Activated CD4-positive, CD25-positive, alpha-beta regulatory T cell (primary cell): ENCODE measurements at regions not wholly inside any gene's neighbourhood (a gene's known extent, or its start where the extent isn't known, plus 50 kb on each side); places are given as distances from the start of the nearest gene placed in this dataset.

Experiments used
- DNase-seq, 4 experiments: peaks; one replicate each; lab custom pipeline; 2025; lab: John Stamatoyannopoulos, UW

DNA sequence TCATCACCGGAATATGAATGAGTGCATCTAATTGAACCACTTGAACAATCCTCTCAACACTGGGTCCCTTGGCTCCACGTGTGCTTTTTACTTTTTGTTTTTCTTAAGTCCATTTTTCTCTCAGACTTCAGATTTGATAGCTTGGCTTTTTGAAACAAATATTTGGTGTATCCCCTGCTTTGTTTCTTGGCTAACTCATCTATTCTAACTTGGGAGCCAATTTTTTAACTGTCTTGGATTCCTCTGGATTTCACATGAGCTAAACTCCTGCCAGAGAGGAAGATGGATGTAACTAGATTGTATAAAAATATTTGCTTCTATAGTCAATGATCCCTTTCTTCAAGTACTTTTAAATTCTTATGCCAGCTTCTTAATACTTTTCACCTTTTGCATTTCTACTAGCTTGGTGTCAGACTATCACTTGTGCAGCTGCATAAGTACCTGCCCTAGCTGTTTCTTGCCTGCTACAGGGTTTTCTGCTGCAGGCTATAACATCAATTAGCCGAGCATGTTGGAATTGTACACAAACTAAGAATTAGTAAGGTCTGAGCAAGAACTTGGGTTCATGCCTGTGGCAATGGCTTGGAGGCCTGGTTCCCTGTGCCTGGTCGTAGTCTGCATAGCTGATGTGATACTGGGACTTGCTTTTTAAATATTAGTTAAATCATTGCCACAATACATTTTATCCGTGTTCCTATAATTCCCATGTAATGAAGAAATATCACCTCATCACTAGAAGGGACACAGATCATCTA lies 281.5 kb downstream of the EN1 start:
- DNase-seq: no peak

GRCh38 chr2:118565301-118565700 lies 282.1 kb downstream of the EN1 start:
- no peak for DNase-seq

GRCh38 chr2:118562144-118562543 lies 285.3 kb downstream of the EN1 start:
- DNase-seq: no peak

GRCh38 chr2:118558846-118559245 lies 288.6 kb downstream of the EN1 start:
- no peak for DNase-seq

DNA sequence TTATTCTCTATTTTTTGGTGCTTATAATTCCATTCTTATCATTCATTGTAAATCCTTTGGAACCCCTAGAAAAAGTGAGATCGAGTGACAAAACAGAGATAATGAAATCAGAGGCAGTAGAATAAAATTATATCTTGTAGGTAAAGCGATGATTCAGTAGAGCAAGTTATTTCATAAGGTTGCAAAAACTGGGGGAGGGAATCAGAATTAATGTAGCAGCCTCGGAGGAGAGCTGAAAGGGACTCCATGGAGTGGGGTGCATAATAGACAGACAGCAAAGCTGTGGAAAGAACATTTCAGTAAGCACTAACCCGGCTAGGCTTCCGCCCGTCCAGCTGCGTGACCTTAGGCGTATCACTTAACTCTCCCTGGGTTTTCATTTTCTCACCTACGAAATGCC lies 289.7 kb downstream of the EN1 start:
- no peak for DNase-seq

- no peak for DNase-seq
Measured at GRCh38 chr2:118557016-118557415, 290.4 kb downstream of the EN1 start.

DNA sequence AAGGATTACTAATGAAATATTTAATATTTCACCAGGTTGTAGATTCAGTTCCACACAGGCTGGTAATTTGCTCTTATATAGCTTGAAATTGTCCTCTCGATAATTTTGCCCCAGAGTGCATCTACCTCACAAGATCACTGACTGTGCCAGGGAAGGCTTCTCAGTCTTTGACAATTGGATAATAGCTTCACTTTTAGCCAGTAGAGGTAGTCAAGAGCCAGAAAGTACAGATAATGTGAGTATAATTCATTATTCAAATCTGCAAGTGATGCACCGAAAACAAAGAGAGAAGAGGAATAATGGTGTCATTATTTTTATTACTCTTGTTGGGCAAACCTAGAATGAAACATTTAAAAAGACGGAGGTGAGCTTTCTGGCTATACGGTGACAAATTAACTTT lies 292.8 kb downstream of the EN1 start:
- no peak for DNase-seq

DNA sequence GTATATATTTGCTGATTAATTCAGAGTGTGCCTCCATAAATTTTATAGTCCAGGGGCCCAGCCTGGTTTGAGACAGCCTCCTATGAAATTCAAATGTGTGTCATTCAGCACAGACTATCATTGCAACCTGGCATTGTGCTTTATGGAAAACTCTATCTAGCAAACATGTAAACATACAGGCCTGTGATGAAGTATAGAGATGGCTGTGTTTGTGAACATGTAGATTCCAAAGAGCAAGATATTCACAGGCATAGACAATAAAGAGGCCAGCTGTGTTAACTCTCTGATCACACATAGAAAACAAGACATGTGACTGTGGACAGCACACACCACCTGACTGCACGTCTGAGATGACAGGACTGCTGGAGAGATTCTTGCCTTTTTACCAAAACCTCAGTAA lies 297.9 kb downstream of the EN1 start:
- DNase-seq: no peak

GRCh38 chr2:118548880-118549488 lies 298.5 kb downstream of the EN1 start:
- no peak for DNase-seq

GRCh38 chr2:118539290-118539689 lies 308.2 kb downstream of the EN1 start:
- no peak for DNase-seq

DNA sequence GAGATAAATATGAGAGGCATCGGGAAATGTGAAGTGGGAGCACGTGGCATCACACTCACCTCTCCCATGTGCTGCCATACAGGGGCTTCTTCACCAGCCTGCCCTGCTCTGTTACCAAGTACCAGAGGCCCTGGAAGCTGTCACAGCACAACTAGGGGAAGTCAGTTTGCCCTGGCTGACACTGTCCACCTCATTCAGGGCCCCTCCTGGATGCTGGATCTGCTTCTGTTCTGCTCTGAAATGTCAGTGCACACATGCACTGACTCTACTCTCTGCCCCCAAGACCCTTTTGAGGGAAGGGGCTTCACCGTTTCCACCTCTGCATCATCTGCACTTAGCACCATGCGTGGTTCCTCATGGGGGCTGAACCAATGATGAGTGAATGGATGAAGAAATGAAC lies 311.1 kb downstream of the EN1 start:
- no peak for DNase-seq

DNA sequence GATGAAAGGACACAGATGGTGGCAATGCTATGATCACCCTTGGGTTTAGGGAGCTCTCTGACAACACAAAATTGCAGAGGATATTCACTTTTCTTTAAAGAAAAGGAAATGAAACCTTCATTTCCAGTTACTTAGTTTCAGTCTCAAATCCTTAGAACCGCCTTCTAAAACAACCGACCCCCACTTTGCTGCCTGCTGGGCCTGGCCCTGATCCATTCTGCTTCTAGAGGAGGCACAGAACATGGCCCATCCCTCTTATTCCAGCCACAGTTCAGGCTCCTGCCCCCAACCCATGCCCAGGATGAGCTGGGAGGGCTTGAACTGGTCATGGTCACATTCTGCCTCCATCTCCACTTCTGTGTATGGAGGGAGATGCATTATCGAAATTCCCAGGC lies 311.6 kb downstream of the EN1 start:
- DNase-seq: no peak

DNA sequence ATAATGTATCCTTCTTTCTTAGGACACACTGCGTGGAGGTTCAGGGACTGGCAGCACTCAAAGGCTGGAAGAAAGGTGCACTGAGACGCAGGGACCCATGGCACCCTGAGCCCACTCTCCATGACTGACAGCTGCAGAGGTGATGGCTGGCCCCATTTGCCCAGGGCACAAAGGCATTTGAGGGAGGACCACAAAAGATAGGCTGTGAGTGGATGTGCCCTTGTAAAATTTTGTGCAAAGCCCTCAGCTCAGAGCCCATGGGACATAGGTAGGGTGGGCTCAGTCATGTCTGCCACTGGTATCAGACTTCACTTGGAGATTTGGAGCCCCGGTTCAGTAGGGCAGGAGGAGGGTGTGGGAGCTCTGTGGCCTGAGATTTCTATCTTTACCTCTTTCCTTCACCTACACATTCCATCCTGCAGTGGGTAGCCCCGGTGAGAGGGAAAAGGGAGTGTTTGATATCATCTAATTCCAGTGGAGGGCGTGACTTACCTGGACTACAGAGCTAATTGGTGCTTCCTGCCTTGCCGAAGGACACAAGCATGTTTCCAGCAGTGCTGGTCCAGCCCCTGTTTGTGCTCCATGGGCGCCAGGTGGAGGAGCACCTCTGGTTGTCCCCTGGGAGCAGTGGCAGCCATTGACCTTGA lies 312.2 kb downstream of the EN1 start:
- DNase-seq: no peak

GRCh38 chr2:118530976-118531375 lies 316.5 kb downstream of the EN1 start:
- DNase-seq: no peak

- no peak for DNase-seq
Measured at GRCh38 chr2:118529908-118530599, 317.4 kb downstream of the EN1 start.

DNA sequence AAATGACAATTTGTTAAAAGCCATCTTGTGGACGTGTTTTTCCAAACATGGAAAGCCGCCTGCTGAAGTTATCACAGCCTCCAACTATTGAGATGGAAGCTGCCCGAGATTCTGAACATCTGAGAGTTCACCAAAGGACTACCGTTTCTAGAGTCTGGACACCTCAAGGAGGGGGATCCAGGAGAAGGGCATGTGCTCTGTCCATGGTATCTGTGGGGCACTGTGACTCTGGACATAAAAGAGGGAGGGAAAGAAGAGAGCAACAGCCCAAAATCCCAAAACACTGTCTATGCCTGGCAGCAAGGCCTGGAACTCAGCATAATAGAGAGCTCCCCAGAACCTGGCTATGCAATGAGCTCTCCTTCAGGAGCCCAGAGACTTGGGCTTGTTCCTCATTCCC lies 319.9 kb downstream of the EN1 start:
- no peak for DNase-seq

DNA sequence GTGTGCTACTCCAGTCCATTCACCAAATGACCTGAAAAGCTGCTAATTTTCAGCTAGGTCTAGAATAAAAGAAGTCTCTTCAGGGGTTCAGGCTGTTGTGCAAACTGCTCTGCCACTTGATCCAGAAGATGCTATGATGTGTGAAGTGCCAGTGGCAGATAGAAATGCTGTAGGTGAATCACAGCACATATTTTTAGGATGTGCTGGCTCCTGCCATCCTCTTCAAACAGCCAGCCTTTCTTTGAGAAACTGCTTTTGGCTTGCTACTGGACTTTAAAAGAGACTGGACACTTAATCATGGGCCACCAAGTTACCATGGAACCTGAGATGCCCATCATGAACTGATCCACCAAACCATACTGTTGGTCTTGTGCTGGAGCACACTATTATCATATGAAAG lies 322.1 kb downstream of the EN1 start:
- DNase-seq: no peak

- DNase-seq: no peak
Measured at GRCh38 chr2:118524911-118525310, 322.5 kb downstream of the EN1 start.

- DNase-seq: no peak
Measured at GRCh38 chr2:118523761-118524160, 323.7 kb downstream of the EN1 start.

DNA sequence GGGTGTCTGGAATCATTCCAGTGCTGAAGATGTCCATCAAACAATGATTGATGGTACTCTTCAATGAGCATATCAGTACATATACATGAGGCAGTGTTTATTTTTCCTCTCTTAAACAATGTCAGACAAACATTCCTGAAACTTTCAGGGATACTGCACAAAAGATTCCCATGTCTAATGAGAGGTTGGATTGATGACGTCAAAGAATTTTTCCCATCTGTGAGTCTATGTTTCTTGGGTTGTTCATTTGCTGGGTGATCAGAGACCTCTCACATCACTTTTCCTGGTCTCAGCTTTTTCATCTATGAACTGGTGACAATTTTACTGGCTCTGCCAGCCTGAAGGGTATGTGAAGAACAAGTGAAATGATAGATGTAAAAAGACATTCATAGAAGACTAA lies 325.5 kb downstream of the EN1 start:
- DNase-seq: no peak

GRCh38 chr2:118521272-118521671 lies 326.2 kb downstream of the EN1 start:
- no peak for DNase-seq

DNA sequence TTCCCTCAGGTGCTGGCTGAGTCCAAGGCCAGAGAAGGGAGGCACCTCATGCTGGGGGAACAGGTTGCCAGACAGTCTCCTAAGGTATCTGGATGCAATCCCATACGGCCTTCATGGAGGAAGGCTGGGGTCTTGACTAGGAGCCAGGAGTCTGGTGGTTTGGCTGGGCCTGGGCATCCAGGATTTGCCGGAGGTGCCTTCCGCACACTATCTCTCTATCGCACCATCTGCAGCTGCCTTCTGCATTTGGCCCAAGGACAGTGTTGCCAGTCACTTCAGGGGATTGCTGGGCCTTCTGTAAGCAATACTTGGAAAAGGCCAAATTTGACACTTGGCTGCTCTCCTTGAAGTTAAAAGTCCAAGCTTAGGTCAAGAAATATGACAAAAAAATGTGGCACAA lies 327.2 kb downstream of the EN1 start:
- DNase-seq: no peak

DNA sequence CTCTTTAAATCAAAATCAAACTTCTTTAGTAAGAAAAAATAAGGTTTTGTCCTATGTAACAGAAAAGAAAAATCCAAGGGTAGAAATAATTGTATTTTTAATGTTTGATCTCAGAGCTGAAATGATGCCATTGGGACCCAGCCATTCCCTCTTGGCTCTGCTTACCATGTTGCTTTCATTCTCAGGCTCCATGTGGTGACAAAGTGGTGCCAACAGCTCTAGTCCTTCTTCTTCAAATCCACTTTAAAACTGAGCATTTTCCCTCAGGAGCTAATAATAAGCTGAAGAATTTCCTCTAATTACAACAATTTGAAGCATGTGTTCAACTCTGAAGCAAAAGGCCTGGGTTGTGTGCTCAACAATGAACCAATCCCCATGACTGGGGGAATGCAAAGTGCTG lies 327.9 kb downstream of the EN1 start:
- DNase-seq: no peak
